GM12865 (cell line): ENCODE measurements at regions not wholly inside any gene's neighbourhood (a gene's known extent, or its start where the extent isn't known, plus 50 kb on each side); places are given as distances from the start of the nearest gene placed in this dataset.

Experiments
- DNase-seq: peaks from one replicate; pipeline ENCODE4 v3.0.0; 2010; ENCODE audit warnings: low read depth
- H3K4me3 ChIP-seq: 2 replicates; pipeline ENCODE4 v1.5.1; 2011; ENCODE audit warnings: mild to moderate bottlenecking, low read depth, low read length, control low read depth
- CTCF ChIP-seq: IDR thresholded peaks from 2 replicates; pipeline ENCODE4 v1.5.1; 2011; ENCODE audit warnings: low read length, control low read depth, low read depth, inconsistent platforms; ENCODE audit not compliant: insufficient read depth; ENCODE audit errors: missing control alignments

GRCh38 chr16:74101379-74102137 is 195.1 kb upstream of the PSMD7 start:
- H3K4me3 ChIP-seq, result no peak overlapping the region
- DNase-seq, result no peak
- no peak for TF ChIP-seq CTCF

GRCh38 chr16:74100395-74101326 is 196.0 kb upstream of the PSMD7 start:
- H3K4me3 ChIP-seq, result no peak overlapping the region
- no peak for DNase-seq
- TF ChIP-seq CTCF, result no peak

- no peak for DNase-seq
- no peak overlapping the region for H3K4me3 ChIP-seq
- no peak for TF ChIP-seq CTCF
These were observed 197.1 kb upstream of the PSMD7 start for GRCh38 chr16:74099530-74099929.

- no peak for TF ChIP-seq CTCF
- no peak for DNase-seq
- H3K4me3 ChIP-seq, result no peak overlapping the region
These were observed 201.7 kb upstream of the PSMD7 start for GRCh38 chr16:74094962-74095361.

- no peak overlapping the region for H3K4me3 ChIP-seq
- no peak for DNase-seq
- TF ChIP-seq CTCF, result no peak
These were observed 202.1 kb upstream of the PSMD7 start for GRCh38 chr16:74094514-74094913.

- no peak overlapping the region for H3K4me3 ChIP-seq
- TF ChIP-seq CTCF, result no peak
- no peak for DNase-seq
These were observed 204.3 kb upstream of the PSMD7 start for GRCh38 chr16:74092336-74092735.

GRCh38 chr16:74090871-74091270 is 205.7 kb upstream of the PSMD7 start:
- TF ChIP-seq CTCF, result no peak
- no peak overlapping the region for H3K4me3 ChIP-seq
- no peak for DNase-seq
